ENCODE measurements at regions not wholly inside any gene's neighbourhood (a gene's known extent, or its start where the extent isn't known, plus 50 kb on each side); places are given as distances from the start of the nearest gene placed in this dataset.

DNA sequence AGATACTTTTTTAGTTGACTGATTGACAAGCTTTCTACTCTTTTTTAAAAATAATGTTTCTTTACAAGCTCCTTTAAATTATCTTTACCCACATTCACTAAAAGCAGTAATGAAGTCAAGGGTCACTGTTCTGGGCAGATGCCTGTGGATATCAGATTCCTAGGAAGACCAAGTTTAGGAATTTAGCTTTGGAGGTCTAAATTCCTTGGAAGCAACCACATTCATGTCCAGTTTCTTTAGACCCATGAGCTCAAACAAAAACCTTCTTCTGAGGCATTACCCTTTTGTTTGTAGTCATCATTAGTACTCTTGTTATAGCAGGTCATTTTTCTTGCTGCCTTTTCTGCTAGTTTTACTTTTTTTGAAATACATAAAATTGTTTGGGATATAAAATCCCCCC is 462.9 kb upstream of the JAG1 start:
- no peaks in the 10 kb centered on the region for H3K27me3 Mint-ChIP-seq (ENCODE audit: low read depth)
- DNase-seq (ENCODE audit: low read depth, low spot score) = no peak
- no peak overlapping the region for H3K4me3 Mint-ChIP-seq
- no peak overlapping the region for H3K27ac Mint-ChIP-seq (ENCODE audit: unreplicated experiment)
- H3K36me3 Mint-ChIP-seq (ENCODE audit: low read depth) = no peaks in the 10 kb centered on the region
- TF ChIP-seq, protein P1, sequence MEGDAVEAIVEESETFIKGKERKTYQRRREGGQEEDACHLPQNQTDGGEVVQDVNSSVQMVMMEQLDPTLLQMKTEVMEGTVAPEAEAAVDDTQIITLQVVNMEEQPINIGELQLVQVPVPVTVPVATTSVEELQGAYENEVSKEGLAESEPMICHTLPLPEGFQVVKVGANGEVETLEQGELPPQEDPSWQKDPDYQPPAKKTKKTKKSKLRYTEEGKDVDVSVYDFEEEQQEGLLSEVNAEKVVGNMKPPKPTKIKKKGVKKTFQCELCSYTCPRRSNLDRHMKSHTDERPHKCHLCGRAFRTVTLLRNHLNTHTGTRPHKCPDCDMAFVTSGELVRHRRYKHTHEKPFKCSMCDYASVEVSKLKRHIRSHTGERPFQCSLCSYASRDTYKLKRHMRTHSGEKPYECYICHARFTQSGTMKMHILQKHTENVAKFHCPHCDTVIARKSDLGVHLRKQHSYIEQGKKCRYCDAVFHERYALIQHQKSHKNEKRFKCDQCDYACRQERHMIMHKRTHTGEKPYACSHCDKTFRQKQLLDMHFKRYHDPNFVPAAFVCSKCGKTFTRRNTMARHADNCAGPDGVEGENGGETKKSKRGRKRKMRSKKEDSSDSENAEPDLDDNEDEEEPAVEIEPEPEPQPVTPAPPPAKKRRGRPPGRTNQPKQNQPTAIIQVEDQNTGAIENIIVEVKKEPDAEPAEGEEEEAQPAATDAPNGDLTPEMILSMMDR (conservative IDR thresholded peaks at IDR 0.05) = no peak
- peaks cover 5% of the 10 kb centered on the region for H3K9me3 Mint-ChIP-seq
- H3K4me1 Mint-ChIP-seq = peaks cover 3% of the 10 kb centered on the region

DNA sequence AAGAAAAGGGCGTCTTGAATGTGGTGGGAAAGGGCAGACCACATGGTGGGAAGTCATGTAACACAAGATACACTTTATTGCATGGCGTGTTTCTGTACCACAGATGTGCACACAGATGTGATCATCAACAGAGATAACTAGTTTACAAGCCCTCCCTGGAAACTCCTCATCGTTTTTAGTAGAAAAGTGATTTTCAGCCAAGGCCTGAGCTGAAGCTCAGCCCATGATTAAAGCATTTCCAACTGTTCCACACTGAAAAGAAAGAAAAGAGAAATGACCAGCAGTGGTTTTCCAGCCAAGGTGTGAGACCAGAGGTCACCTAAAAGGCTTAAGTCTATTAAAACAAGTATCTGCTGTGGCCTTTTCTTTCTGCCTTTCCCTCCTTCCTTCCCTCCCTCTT is 463.9 kb upstream of the JAG1 start:
- Mint-ChIP-seq H3K9me3 (peaks cover 11% of the 10 kb centered on the region), H3K4me1 (no peaks in the 10 kb centered on the region), H3K27ac (ENCODE audit: unreplicated experiment) (no peak overlapping the region), H3K36me3 (ENCODE audit: low read depth) (no peaks in the 10 kb centered on the region), H3K4me3 (no peak overlapping the region), H3K27me3 (ENCODE audit: low read depth) (no peaks in the 10 kb centered on the region)
- TF ChIP-seq, protein P1 (conservative IDR thresholded peaks at IDR 0.05) = no peak
- no peak for DNase-seq (ENCODE audit: low read depth, low spot score)

DNA sequence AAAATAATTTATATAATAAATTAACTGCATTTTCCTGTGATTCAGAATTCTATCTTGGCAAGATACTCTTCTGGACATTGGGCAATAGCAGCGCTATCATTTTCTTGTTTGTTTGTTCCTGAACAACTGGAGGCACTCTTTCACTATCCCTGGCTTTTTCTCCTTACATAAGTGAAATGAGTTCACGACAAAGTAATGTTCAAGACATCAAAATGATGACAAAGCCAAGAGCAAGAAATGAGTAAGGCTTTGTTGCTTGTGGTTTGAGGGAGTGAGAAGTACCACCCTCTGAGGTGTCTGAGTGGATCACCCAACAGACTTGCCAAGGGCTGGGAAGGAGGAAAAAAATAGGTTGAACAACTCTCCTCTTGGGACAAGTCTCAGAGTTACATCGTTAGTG is 466.6 kb upstream of the JAG1 start:
- TF ChIP-seq, protein P1 (conservative IDR thresholded peaks at IDR 0.05) = no peak
- no peak for DNase-seq (ENCODE audit: low read depth, low spot score)
- Mint-ChIP-seq H3K4me3 (no peak overlapping the region), H3K4me1 (no peaks in the 10 kb centered on the region), H3K27me3 (ENCODE audit: low read depth) (no peaks in the 10 kb centered on the region), H3K9me3 (peaks cover 8% of the 10 kb centered on the region), H3K27ac (ENCODE audit: unreplicated experiment) (no peak overlapping the region), H3K36me3 (ENCODE audit: low read depth) (no peaks in the 10 kb centered on the region)

DNA sequence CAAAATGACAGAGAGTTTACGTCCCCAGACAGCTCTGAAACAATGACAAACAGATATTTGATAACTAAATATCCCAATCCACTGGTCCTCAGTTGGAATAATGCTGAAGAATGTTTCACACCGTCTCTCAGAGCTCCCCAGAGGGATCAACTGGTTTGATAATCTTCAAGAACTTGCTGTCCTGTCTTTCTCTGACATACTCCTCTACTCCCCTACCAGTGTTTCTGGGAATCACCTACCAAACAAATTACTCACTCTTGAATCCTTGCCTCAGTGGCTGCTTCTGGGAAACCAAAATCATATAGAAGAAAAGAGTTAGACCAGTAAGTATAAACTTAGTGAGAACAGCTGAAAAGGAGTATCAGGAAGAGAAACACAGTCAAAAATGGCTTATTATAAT is 469.7 kb upstream of the JAG1 start:
- no peak for DNase-seq (ENCODE audit: low read depth, low spot score)
- no peaks in the 10 kb centered on the region for H3K27me3 Mint-ChIP-seq (ENCODE audit: low read depth)
- H3K4me1 Mint-ChIP-seq = no peaks in the 10 kb centered on the region
- TF ChIP-seq, protein P1 (conservative IDR thresholded peaks at IDR 0.05) = no peak
- peaks cover 8% of the 10 kb centered on the region for H3K9me3 Mint-ChIP-seq
- H3K27ac Mint-ChIP-seq (ENCODE audit: unreplicated experiment) = no peak overlapping the region
- no peaks in the 10 kb centered on the region for H3K36me3 Mint-ChIP-seq (ENCODE audit: low read depth)
- no peak overlapping the region for H3K4me3 Mint-ChIP-seq

DNA sequence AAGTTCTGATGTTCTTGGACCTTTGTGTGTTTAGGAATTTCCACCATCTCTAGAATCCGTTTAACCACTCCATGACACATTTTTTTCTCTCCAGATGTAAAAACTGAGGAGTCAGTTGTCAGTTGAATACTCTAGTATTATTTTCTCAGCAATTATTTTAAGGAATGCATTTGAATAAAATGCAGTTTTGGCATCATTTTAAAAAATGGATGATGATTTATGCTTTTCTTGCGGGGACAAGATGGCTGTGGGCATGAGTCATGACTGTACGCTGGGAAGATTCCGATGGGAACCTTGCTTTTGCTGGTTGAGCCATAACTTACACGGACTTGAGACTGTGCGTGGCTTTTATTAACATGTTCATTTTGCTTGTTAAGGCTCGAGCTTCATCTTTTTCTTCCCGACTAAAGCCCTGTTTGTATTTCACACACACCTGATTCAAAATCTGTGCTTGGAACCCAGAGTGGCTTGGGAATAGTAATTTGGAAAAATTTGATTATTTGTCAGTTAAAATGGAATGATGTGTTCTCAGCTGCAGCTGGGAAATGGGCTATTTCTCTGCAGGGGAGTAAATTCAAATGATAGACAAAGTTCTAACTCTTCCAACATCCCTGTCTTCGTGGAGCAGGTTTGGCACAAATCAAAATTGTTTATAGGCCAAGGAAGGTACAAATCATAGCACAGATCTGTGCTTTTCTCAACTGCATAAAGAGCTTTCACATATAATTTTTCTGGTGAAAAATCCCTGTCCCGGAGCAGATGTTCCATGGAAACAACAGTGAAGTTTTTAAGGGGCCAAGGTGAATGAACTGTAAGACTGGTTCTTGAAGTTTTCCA is 470.5 kb upstream of the JAG1 start:
- Mint-ChIP-seq H3K27ac (ENCODE audit: unreplicated experiment) (no peak overlapping the region), H3K9me3 (peaks cover 8% of the 10 kb centered on the region), H3K27me3 (ENCODE audit: low read depth) (no peaks in the 10 kb centered on the region), H3K4me1 (no peaks in the 10 kb centered on the region), H3K4me3 (no peak overlapping the region), H3K36me3 (ENCODE audit: low read depth) (no peaks in the 10 kb centered on the region)
- TF ChIP-seq, protein P1 (conservative IDR thresholded peaks at IDR 0.05) = no peak
- no peak for DNase-seq (ENCODE audit: low read depth, low spot score)

All from neural crest cell (in vitro differentiated cells).